Amniotic epithelial cell (primary cell): ENCODE measurements at regions not wholly inside any gene's neighbourhood (a gene's known extent, or its start where the extent isn't known, plus 50 kb on each side); places are given as distances from the start of the nearest gene placed in this dataset.
"Not testable (repeated sequence)": the region's sequence is repeated elsewhere in the genome, so short reads cannot be mapped to it uniquely, and the experiment has no call there.

Experiments
- DNase-seq: peaks from one replicate; pipeline ENCODE4 v3.0.0-alpha.2; 2010; ENCODE audit warnings: low read depth

DNA sequence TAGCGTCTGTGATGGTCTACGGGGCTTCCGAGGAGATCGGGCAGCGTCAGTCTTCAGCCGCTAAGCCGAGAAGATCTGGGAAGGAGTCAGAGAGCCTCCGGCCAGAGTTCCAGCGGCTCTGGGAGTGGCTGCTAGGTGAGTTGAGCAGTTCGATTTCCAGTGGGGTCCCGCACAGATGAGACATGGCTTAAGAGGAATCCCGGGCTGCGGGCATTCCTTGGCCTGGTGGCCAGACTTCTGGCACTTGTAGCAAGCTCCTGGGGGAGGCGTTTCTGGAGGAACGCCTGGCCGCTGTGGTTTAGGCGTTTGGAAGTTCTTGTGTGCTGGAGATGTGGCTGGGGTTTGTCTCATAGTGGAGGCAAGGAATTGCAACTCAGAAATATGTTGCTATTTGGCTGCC lies 915.3 kb upstream of the CRIM1 start:
- not testable (repeated sequence) for DNase-seq

DNA sequence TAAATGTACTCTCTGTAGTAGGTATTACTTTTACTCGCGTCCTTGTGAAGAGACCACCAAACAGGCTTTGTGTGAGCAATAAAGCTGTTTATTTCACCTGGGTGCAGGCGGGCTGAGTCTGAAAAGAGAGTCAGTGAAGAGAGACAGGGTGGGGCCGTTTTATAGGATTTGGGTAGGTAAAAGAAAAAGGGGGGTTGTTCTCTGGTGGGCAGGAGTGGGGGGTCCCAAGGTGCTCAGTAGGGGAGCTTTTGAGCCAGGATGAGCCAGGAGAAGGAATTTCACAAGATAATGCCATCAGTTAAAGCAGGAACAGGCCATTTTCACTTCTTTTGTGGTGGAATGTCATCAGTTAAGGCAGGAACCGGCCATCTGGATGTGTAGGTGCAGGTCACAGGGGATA lies 918.7 kb upstream of the CRIM1 start:
- not testable (repeated sequence) for DNase-seq

- peak; percentile 3 for DNase-seq
Observed at GRCh38 chr2:35428548-35428947, 927.0 kb upstream of the CRIM1 start.

- no peak for DNase-seq
Observed at GRCh38 chr2:35421485-35421884, 934.1 kb upstream of the CRIM1 start.

- DNase-seq, result no peak
Observed at GRCh38 chr2:35417293-35417692, 938.3 kb upstream of the CRIM1 start.

DNA sequence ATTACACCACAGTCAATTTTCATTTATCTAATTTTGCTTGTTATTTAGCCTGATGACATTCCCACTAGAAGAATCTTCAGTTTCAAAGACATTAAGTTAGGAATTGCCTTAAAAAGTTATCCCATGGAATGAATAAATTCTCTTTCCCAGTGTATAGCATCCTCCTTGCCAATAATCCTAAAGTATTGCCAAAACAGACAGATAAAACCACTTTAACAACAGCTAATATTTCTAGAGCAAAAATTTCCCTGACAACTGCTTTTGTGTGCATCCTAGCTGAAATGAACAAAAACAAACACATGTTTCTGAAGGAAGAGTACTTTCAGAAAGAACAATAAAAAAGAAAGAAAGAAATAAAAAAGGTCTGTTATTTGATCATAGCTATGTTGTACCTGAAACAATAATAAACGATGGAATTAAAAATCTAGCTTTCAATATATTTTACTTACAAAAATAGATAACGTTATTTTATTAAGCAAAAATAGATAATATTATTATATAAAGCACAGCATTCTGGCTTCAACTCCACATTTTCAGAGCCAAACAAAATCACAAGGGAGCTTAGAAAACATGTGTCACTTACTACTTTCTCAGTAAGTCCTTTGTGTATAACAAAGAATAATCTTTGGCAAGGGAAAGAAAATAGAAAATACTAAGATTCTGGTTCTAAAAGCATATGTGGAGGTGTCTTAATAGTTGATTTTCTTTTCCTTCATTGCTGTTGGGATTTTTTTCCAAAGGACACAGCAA lies 939.0 kb upstream of the CRIM1 start:
- no peak for DNase-seq

GRCh38 chr2:35415942-35416341 lies 939.6 kb upstream of the CRIM1 start:
- no peak for DNase-seq

DNA sequence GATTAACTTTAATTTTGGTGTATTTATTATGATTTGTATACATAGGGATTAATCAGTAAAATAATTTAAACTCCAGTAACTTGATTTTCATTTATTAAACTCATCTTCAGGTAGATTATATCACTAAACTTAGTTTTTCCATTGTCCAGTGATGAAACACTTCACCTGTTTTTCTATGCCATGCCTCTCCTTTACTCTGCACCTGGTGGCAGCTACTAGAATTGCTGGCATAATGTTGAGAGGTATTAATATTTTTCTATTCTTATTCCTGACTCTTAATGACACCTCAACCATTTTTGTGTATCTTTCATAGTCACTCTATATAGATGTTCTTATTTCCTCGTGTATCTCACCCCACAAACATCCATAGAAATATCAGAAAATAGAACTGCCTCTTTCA lies 940.3 kb upstream of the CRIM1 start:
- DNase-seq, result no peak

- DNase-seq, result peak; percentile 24
Observed at GRCh38 chr2:35410431-35411061, 945.0 kb upstream of the CRIM1 start.

GRCh38 chr2:35409762-35410161 lies 945.8 kb upstream of the CRIM1 start:
- DNase-seq, result no peak

- no peak for DNase-seq
Observed at GRCh38 chr2:35408320-35408719, 947.3 kb upstream of the CRIM1 start.

DNA sequence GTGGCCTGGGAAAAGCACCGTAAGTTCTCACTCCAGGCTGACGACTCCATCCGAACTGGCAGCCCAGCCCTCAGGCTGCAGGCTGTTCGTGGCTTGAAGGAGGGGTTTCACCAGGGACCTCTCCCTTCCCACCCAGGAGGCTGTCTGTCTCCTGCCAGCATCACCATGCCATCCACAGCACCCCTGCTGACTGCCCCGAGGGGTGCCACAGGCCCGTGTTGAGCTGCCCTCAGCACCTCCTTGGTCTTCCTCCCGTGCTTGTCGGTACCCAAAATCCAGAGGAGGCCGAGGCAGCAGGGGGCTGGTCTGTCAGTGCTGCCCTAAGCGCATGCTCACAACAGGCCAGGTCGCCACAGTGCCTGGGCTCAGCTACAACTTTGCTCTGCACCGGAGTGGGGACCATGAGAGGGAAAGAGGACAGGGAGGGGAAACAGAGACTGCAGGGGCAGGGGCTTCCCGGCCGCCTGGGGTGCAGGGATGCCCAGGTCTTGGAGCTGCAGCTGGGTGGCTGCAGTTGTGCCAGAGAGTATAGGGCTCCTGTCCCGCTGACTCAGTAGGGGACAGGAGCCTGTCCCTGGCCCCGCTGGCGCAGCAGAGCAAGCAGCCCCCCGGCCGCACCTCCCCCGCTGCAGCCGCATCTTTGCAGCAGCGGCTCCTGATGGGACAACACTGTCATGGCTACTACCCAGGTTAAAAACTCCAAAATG lies 963.7 kb upstream of the CRIM1 start:
- no peak for DNase-seq

DNA sequence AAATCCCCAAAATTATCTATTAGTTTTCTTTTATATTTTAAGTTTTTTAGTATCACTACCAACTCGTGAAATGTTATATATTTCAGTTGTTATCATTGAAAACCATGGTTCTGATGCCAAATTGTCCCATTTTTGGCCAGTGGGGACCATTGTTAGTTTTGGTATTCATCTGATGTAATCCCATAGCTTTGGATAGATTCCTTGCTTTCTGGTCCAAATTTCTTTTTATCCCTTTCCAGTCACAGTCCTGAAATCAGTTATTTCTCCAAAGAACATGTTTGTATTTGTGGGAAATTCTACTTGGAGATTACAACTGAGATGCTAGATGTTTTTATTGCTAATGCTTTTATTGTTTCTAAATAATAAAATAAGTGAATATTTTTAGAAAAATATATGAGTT lies 976.8 kb upstream of the CRIM1 start:
- DNase-seq, result no peak

DNA sequence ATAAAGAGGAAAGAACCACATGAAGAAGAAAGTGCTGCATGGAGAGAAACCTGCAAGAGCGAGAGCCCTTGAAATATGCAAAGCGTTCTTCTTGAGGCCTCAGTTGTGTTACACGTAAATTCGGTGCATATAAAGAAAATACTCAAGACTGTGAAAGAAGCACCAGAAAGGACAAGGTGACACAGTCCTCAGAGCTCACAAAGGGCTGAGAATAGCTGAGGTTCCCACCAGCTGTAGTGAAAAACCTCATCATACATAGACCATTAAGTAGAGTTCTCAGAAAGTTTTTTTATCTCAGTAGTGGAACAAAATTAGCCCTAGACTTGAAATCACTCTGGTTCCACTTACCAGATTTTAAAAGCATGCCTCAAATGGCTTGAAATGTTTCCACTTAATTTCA lies 980.7 kb upstream of the CRIM1 start:
- no peak for DNase-seq

DNA sequence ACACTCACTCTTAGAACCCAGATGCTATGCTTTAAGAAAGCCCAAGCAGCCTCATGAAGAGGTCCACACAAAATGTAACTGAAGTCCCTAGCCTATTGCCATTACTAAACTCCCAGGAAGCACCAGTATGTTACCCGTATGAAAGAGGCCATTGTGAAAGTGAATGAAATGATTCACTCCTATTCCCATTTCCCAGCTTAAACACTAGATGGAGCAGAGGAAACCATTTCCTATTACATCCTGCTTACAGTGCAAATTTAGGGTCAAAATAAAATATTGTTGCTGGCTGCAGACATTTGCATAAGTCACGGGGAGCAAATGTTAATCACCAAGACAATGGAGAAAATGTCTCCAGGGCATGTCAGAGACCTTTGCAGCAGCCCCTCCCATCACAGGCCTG lies 989.7 kb upstream of the CRIM1 start:
- DNase-seq, result no peak

DNA sequence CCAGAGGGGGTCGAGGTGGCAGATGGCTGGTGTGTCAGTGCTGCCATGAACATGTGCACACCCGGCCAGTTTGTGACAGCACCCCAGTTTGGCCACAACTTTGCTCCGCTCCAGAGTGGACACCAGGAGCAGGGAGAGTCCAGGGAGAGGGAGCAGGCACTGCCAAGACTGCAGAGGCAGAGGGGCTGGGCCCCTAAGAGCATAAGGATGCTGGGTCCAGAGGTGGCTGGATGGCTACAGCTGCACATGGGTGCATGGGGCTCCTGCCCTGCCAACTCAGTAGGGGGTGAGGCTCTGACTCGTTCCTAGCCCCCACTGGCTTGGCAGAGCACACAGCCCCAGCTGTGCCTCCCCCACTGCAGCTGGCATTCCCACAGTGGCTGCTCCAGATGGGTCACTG lies 999.2 kb upstream of the CRIM1 start:
- DNase-seq, result no peak

GRCh38 chr2:35355056-35355455 lies 1000.5 kb upstream of the CRIM1 start:
- no peak for DNase-seq

DNA sequence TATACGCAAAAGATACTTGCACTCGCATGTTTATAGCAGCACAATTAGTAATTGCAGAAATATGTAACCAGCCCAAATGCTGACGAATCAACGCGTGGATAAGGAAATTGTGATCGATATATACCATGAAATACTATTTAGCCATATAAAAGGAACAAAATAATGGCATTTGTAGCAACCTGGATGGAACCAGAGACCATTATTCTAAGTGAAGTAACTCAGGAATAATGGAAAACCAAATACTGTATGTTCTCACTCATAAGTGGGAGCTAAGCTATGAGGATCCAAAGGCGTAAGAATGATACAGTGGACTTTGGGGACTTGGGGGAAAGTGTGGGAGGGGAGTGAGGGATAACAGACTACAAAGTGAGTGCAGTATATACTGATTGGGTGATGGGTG lies 1008.0 kb upstream of the CRIM1 start:
- no peak for DNase-seq

DNA sequence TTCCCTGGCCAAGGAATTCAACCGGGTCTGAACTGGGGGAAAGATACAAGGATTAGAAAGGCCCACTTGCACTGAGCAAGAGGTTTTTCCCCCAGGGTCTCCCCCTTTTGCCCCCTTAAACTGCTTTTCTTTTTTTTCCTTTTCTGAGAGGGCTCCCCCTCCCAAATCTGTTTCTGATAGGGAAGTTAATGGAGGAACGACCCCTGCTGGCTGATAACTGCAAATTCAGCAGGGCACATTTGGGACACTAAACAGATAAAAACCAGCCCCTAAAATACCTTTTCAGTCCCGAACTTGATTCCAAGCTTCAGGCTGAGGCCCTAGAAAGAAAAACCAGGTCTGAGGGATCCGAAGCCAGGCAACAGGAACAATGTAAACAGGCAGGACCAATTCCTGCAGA lies 1012.4 kb upstream of the CRIM1 start:
- DNase-seq, result no peak

- DNase-seq, result no peak
Observed at GRCh38 chr2:35339211-35339610, 1016.4 kb upstream of the CRIM1 start.

DNA sequence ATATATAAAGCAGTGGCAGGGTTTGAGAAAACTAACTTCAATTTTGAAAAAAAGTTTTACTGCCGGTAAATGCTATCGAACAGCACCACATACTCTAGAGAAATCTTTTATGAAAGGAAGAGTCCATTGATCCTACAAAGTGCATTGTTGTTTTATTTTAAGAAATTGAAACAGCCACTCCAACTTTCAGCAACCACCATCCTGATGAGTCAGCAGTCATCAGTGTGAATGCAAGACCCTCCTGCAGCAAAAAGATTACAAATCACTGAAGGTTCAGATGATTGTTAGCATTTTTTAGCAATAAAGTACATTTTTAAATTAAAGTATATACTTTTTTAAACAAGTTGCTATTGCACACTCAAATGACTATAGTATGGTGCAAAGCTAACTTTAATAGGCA lies 1017.7 kb upstream of the CRIM1 start:
- no peak for DNase-seq

GRCh38 chr2:35314049-35314448 lies 1041.5 kb upstream of the CRIM1 start:
- DNase-seq, result no peak

- DNase-seq, result no peak
Observed at GRCh38 chr2:35301369-35301768, 1054.2 kb upstream of the CRIM1 start.
